ENCODE measurements at regions not wholly inside any gene's neighbourhood (a gene's known extent, or its start where the extent isn't known, plus 50 kb on each side); places are given as distances from the start of the nearest gene placed in this dataset.

DNA sequence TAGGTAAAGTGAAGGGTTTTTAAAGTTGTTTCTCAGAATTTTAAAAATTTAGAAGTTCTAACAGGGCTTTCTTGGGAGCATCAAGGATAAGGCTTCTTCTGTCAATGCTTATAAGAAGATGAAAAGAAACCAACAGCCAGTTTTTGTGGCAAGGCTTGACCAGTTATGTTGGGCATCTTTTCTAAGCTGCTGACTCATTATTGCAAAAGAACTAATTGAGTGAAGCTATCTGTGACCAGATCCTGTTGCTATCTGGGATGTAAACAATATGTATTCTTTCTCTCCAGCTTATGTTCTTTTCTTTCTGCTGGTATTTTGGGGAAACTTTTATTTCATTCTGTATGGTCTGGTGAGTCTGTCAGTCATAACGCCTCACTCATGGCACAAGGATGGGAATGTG lies 643.8 kb downstream of the HDGFL1 start:
- H3K9me3 ChIP-seq (replicated peaks; ENCODE audit: control insufficient read depth, insufficient read depth, low read length), result no peaks in the 10 kb centered on the region
- H3K27ac ChIP-seq (ENCODE audit: insufficient read depth, low read depth, low read length), result no peak overlapping the region
- no TSS peak for BruUV-seq (replicated peaks)
- no peaks in the 10 kb centered on the region for H3K9me1 ChIP-seq (replicated peaks; ENCODE audit: control insufficient read depth, extremely low read depth, insufficient read depth, low read length)
- no peaks in the 10 kb centered on the region for H3K79me2 ChIP-seq (ENCODE audit: control insufficient read depth, insufficient read depth, low read length)
- H3K36me3 ChIP-seq (ENCODE audit: control insufficient read depth in 2 of 2, extremely low read depth in 1 of 2, insufficient read depth in 2 of 2, low read length in 2 of 2), result no peaks in the 10 kb centered on the region
- ChIA-PET CTCF (no interaction called here), POLR2A (no interaction called here)
- H3K4me2 ChIP-seq (ENCODE audit: insufficient read depth, low read length), result no peak overlapping the region
- no peaks in the 10 kb centered on the region for H3K4me1 ChIP-seq (ENCODE audit: control insufficient read depth, extremely low read depth, insufficient read depth, low read length)
- no peak overlapping the region for H2AFZ ChIP-seq (ENCODE audit: low read depth, low read length)
- H3K9ac ChIP-seq (replicated peaks; ENCODE audit: extremely low read depth, insufficient read depth, low read length), result no peak overlapping the region
- TF ChIP-seq MYC (IDR thresholded peaks at IDR 0.05; ENCODE audit: low read depth, low read length) (no peak), EZH2 (IDR thresholded peaks at IDR 0.05; ENCODE audit: borderline replicate concordance, low read depth, low read length, severe bottlenecking) (no peak), POLR2AphosphoS5 (IDR thresholded peaks at IDR 0.05; ENCODE audit: insufficient read depth, low read depth, low read length) (no peak), JUN (IDR thresholded peaks at IDR 0.05; ENCODE audit: borderline replicate concordance, insufficient read depth, insufficient read length, low read depth) (no peak), POLR2A (IDR thresholded peaks at IDR 0.05; ENCODE audit: low read depth, low read length) (no peak), MAX (IDR thresholded peaks at IDR 0.05; ENCODE audit: insufficient read depth, insufficient read length) (no peak), GATA2 (IDR thresholded peaks at IDR 0.05; ENCODE audit: insufficient read depth, insufficient read length, low read depth, low read length) (no peak), CTCF (IDR thresholded peaks at IDR 0.05; ENCODE audit: extremely low read depth in 1 of 2, insufficient read depth in 1 of 2, low read depth in 1 of 2, low read length in 2 of 2) (no peak), FOS (IDR thresholded peaks at IDR 0.05; ENCODE audit: borderline replicate concordance, insufficient read depth, low read length) (no peak)
- H4K20me1 ChIP-seq (replicated peaks; ENCODE audit: control insufficient read depth, extremely low read depth, insufficient read depth, low read length), result no peaks in the 10 kb centered on the region
- intact Hi-C loops (cut with micrococcal nuclease) (no loop called here), dilution Hi-C loops (cut with MboI; ENCODE audit: extremely low pct_ligation_motif_present, low sequenced_read_pairs) (no loop called here)
- no peak overlapping the region for H3K4me3 ChIP-seq (replicated peaks in 1 of 3; ENCODE audit: insufficient read depth in 1 of 3, low read depth in 1 of 3, low read length in 3 of 3)
- no peak for FAIRE-seq
- no peaks in the 10 kb centered on the region for H3K27me3 ChIP-seq (ENCODE audit: control insufficient read depth in 2 of 2, insufficient read depth in 2 of 2, low read length in 2 of 2)
- no peak for DNase-seq (ENCODE audit: low read depth, low spot score)
